SK-N-SH (cell line): ENCODE measurements at regions not wholly inside any gene's neighbourhood (a gene's known extent, or its start where the extent isn't known, plus 50 kb on each side); places are given as distances from the start of the nearest gene placed in this dataset.

Experiments
- CTCF ChIA-PET: fragments of 300-600, 350-600 bp; formaldehyde crosslinking; extraction: SDS; loops from one replicate; lab custom pipeline; 2021; lab: Yijun Ruan, JAX
- POLR2A ChIA-PET: fragments of 350-600 bp; sonication (Branson Sonifier 250); formaldehyde crosslinking; extraction: SDS; loops from one replicate; lab custom pipeline; 2020; ENCODE audit warnings: antibody characterized with exemption, inconsistent platforms; lab: Yijun Ruan, JAX
- DNase-seq: peaks from one replicate; pipeline ENCODE4 v3.0.0; 2012
- H2AFZ ChIP-seq: fragments of 200-600 bp; sonication (generic); 2 replicates; pipeline ENCODE4 v1.8.1; 2016; ENCODE audit warnings: antibody characterized with exemption, mild to moderate bottlenecking, low read depth
- H3F3A ChIP-seq: fragments of 200-600 bp; sonication (generic); replicated peaks from 2 replicates; pipeline ENCODE3; 2016; ENCODE audit warnings: antibody characterized with exemption, mild to moderate bottlenecking; ENCODE audit not compliant: insufficient read depth
- H3K27ac ChIP-seq, 2 experiments: fragments of 200-500 bp in 1 of 2; fragments of 200-600 bp in 1 of 2; sonication (Bioruptor generic) in 1 of 2; sonication (generic), shearing (Covaris generic) in 1 of 2; 2 replicates each; pipeline versions ENCODE4 v1.5.1 to v1.6.1; 2014 to 2016; ENCODE audit warnings: low read depth in 2 of 2, inconsistent platforms in 1 of 2, low read length in 1 of 2, mild to moderate bottlenecking in 1 of 2, mixed read lengths in 1 of 2
- H3K27me3 ChIP-seq: fragments of 200-600 bp; sonication (generic), shearing (Covaris generic); 2 replicates; pipeline ENCODE4 v1.6.1; 2016; ENCODE audit warnings: mixed run types; ENCODE audit not compliant: insufficient read depth
- H3K36me3 ChIP-seq, 2 experiments: fragments of 200-500 bp in 1 of 2; fragments of 200-600 bp in 1 of 2; sonication (Bioruptor generic) in 1 of 2; sonication (generic) in 1 of 2; replicated peaks in 1 of 2; 2 replicates each; pipeline versions ENCODE3 to v1.5.1; 2014 to 2016; ENCODE audit warnings: low read length in 1 of 2, mild to moderate bottlenecking in 1 of 2; ENCODE audit not compliant: insufficient read depth in 2 of 2, control insufficient read depth in 1 of 2
- H3K4me1 ChIP-seq, 2 experiments: fragments of 200-500 bp in 1 of 2; fragments of 200-600 bp in 1 of 2; sonication (Bioruptor generic) in 1 of 2; sonication (generic), shearing (Covaris generic) in 1 of 2; 2 replicates each; pipeline versions ENCODE4 v1.5.1 to v1.6.1; 2014 to 2016; ENCODE audit warnings: low read depth in 1 of 2, low read length in 1 of 2, mixed run types in 1 of 2; ENCODE audit not compliant: insufficient read depth in 2 of 2, control insufficient read depth in 1 of 2
- H3K4me2 ChIP-seq: fragments of 200-600 bp; sonication (generic), shearing (Covaris generic); 2 replicates; pipeline ENCODE4 v1.6.1; 2017; ENCODE audit warnings: mixed run types
- H3K4me3 ChIP-seq, 2 experiments: fragments of 200-500 bp in 1 of 2; fragments of 200-600 bp in 1 of 2; sonication (Bioruptor generic) in 1 of 2; sonication (generic), shearing (Covaris generic) in 1 of 2; 2 replicates each; pipeline versions ENCODE4 v1.5.1 to v1.8.1; 2014 to 2016; ENCODE audit warnings: low read depth in 2 of 2, inconsistent platforms in 1 of 2, low read length in 1 of 2, mild to moderate bottlenecking in 1 of 2, mixed read lengths in 1 of 2, moderate library complexity in 1 of 2
- H3K79me2 ChIP-seq: fragments of 200-600 bp; sonication (generic); 2 replicates; pipeline ENCODE4 v1.8.1; 2017; ENCODE audit warnings: mild to moderate bottlenecking; ENCODE audit not compliant: insufficient read depth
- H3K9ac ChIP-seq: fragments of 200-600 bp; sonication (generic); 2 replicates; pipeline ENCODE4 v1.6.1; 2017; ENCODE audit warnings: mixed run types
- H3K9me2 ChIP-seq: fragments of 200-600 bp; sonication (generic); 2 replicates; pipeline ENCODE4 v1.6.1; 2017; ENCODE audit warnings: mixed run types
- H3K9me3 ChIP-seq: fragments of 200-600 bp; sonication (generic); 2 replicates; pipeline ENCODE4 v1.6.1; 2017; ENCODE audit warnings: mixed run types, mild to moderate bottlenecking, moderate library complexity
- H4K20me1 ChIP-seq: fragments of 200-600 bp; sonication (generic); 2 replicates; pipeline ENCODE4 v1.6.1; 2017; ENCODE audit warnings: mild to moderate bottlenecking, mixed run types; ENCODE audit not compliant: insufficient read depth
- EP300 ChIP-seq, 2 experiments: IDR thresholded peaks; 2 replicates each; pipeline versions ENCODE4 v1.4.0 to v1.6.1; 2012; ENCODE audit warnings: borderline replicate concordance in 1 of 2, low read depth in 1 of 2, low read length in 1 of 2
- FOSL2 ChIP-seq: IDR thresholded peaks from 2 replicates; pipeline ENCODE4 v1.4.0; 2012; ENCODE audit warnings: low read depth, mild to moderate bottlenecking, moderate library complexity, borderline replicate concordance
- FOXM1 ChIP-seq: IDR thresholded peaks from 2 replicates; pipeline ENCODE4 v1.4.0; 2012; ENCODE audit warnings: low read depth, mild to moderate bottlenecking
- JUND ChIP-seq: IDR thresholded peaks from 2 replicates; pipeline ENCODE4 v1.4.0; 2012
- NFIC ChIP-seq: IDR thresholded peaks from 2 replicates; pipeline ENCODE4 v1.4.0; 2012; ENCODE audit warnings: borderline replicate concordance
- NRF1 ChIP-seq: IDR thresholded peaks from 2 replicates; pipeline ENCODE4 v1.6.1; 2012; ENCODE audit warnings: low read depth, mild to moderate bottlenecking, low read length
- POLR2AphosphoS5 ChIP-seq: IDR thresholded peaks from 2 replicates; pipeline ENCODE4 v1.6.1; 2012; ENCODE audit warnings: low read depth, low read length
- RAD21 ChIP-seq: IDR thresholded peaks from 2 replicates; pipeline ENCODE4 v1.6.1; 2012; ENCODE audit warnings: mild to moderate bottlenecking, low read length
- RCOR1 ChIP-seq: fragments of 150-350 bp; IDR thresholded peaks from 2 replicates; pipeline ENCODE4 v1.6.1; 2017; ENCODE audit warnings: antibody characterized with exemption, low read length
- RXRA ChIP-seq: IDR thresholded peaks from 2 replicates; pipeline ENCODE4 v1.4.0; 2012; ENCODE audit warnings: low read depth, mild to moderate bottlenecking, borderline replicate concordance
- SIN3A ChIP-seq: IDR thresholded peaks from 2 replicates; pipeline ENCODE4 v1.6.1; 2012; ENCODE audit warnings: low read depth, mild to moderate bottlenecking, low read length, moderate library complexity, borderline replicate concordance
- TAF1 ChIP-seq: IDR thresholded peaks from 2 replicates; pipeline ENCODE4 v1.6.1; 2012; ENCODE audit warnings: low read depth, mild to moderate bottlenecking, low read length, moderate library complexity, borderline replicate concordance
- TCF12 ChIP-seq: IDR thresholded peaks from 2 replicates; pipeline ENCODE4 v1.4.0; 2012
- TEAD4 ChIP-seq: IDR thresholded peaks from 2 replicates; pipeline ENCODE4 v1.4.0; 2012; ENCODE audit warnings: mild to moderate bottlenecking, borderline replicate concordance; ENCODE audit not compliant: insufficient read depth
- WGBS: methylation state at CpG from one replicate; pipeline ENCODE4 v1.1.6; 2017; ENCODE audit warnings: low lambda C conversion rate; 5-methylcytosine and 5-hydroxymethylcytosine counted together
- TF ChIP-seq, protein P1 (sequence below): IDR thresholded peaks from 2 replicates; pipeline ENCODE4; 2012
- TF ChIP-seq, protein P2 (sequence below): IDR thresholded peaks from 2 replicates; pipeline ENCODE4 v1.4.0; 2012; ENCODE audit warnings: low read depth, borderline replicate concordance

DNA sequence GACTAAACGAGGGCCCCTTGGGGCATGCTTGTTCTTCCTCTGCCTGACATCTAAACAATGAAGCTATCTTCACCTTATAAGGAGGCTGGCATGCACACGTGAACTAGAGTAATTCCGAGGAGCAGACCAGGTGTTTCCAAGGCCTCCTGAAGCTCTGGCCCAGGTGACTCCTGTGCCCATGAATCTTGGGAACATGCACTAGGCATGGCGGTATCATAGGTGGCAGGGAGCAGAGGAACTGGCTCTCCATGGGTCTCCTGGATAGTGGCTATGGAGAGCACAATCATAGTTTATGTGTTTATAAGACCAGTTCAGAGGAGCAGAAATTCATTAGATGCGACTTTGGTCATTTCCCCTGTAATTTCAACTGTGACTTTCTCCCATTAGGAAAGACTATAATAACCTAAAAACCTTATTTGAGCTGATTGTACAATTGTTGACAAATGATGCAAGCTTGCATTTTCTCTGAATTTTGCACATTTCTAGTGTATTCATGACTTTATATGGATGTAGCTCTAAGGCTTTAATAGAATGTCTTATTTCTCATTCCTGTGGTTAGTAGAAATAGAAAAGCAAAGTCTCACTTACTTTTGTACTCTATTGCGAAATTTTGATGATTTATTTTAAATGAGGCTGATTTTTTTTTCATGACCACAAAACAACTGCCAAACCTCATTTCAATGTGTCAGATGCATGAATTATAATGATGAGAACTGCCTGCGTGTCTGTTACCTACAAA, 135.3 kb upstream of the RPS23 start:
- Histone ChIP-seq H3K9ac (peak overlapping the region; percentile 15; the same call in 1 of the 2 replicates), H3K27me3 (no peaks in the 10 kb centered on the region), H4K20me1 (no peaks in the 10 kb centered on the region), H3K36me3 (no peaks in the 10 kb centered on the region), H3K79me2 (no peaks in the 10 kb centered on the region), H3K9me3 (no peaks in the 10 kb centered on the region), H3K27ac (peak overlapping the region; percentile 74 to 75), H2AFZ (no peak overlapping the region), H3F3A (peaks cover 15% of the 10 kb centered on the region), H3K4me1 (peaks cover 6 to 13% of the 10 kb centered on the region in 2 experiments), H3K9me2 (no peaks in the 10 kb centered on the region), H3K4me3 (no peak overlapping the region), H3K4me2 (no peak overlapping the region)
- no peak for DNase-seq
- WGBS = 68% methylated on average over 7 of the region's 7 CpGs
- CTCF ChIA-PET = no interaction called here
- TF ChIP-seq RAD21 (no peak), RXRA (peak; percentile 42; the same call in 1 of the 2 replicates), TCF12 (peak; percentile 80), FOSL2 (no peak), EP300 (IDR thresholded peaks at IDR 0.05; ENCODE audit: borderline replicate concordance in 1 of 2, low read depth in 1 of 2, low read length in 1 of 2) (peak in 1 of 2 experiments; percentile 73; a peak in 1 of 4 replicates), FOXM1 (peak; percentile 69; the same call in 1 of the 2 replicates), NFIC (peak; percentile 58; the same call in 1 of the 2 replicates), POLR2AphosphoS5 (peak; percentile 42; the same call in 1 of the 2 replicates), NRF1 (no peak), RCOR1 (no peak), TAF1 (no peak), TEAD4 (peak; percentile 48; the same call in 1 of the 2 replicates), JUND (peak; percentile 62), SIN3A (no peak)
- TF ChIP-seq, protein P1, sequence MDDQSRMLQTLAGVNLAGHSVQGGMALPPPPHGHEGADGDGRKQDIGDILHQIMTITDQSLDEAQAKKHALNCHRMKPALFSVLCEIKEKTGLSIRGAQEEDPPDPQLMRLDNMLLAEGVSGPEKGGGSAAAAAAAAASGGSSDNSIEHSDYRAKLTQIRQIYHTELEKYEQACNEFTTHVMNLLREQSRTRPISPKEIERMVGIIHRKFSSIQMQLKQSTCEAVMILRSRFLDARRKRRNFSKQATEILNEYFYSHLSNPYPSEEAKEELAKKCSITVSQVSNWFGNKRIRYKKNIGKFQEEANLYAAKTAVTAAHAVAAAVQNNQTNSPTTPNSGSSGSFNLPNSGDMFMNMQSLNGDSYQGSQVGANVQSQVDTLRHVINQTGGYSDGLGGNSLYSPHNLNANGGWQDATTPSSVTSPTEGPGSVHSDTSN = peak; percentile 91
- TF ChIP-seq, protein P2, sequence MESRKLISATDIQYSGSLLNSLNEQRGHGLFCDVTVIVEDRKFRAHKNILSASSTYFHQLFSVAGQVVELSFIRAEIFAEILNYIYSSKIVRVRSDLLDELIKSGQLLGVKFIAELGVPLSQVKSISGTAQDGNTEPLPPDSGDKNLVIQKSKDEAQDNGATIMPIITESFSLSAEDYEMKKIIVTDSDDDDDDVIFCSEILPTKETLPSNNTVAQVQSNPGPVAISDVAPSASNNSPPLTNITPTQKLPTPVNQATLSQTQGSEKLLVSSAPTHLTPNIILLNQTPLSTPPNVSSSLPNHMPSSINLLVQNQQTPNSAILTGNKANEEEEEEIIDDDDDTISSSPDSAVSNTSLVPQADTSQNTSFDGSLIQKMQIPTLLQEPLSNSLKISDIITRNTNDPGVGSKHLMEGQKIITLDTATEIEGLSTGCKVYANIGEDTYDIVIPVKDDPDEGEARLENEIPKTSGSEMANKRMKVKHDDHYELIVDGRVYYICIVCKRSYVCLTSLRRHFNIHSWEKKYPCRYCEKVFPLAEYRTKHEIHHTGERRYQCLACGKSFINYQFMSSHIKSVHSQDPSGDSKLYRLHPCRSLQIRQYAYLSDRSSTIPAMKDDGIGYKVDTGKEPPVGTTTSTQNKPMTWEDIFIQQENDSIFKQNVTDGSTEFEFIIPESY = 0 out of 2 replicates have a peak, but pooled peaks have one; percentile 29
- POLR2A ChIA-PET = no interaction called here
